Parathyroid adenoma (tissue), 2 donors: ENCODE measurements at regions not wholly inside any gene's neighbourhood (a gene's known extent, or its start where the extent isn't known, plus 50 kb on each side); places are given as distances from the start of the nearest gene placed in this dataset.

ENCODE experiments used
- H2AFZ ChIP-seq: fragments of 300-600 bp; sonication (generic); one replicate; pipeline ENCODE4 v1.7.0; 2017; ENCODE audit warnings: antibody characterized with exemption, mild to moderate bottlenecking
- H3K27ac ChIP-seq: fragments of 300-600 bp; sonication (generic); one replicate; pipeline ENCODE4 v1.7.0; 2017
- H3K27me3 ChIP-seq: fragments of 300-600 bp; sonication (generic); one replicate; pipeline ENCODE4 v1.7.0; 2017; ENCODE audit warnings: low read length; ENCODE audit not compliant: control insufficient read depth, insufficient read depth
- H3K36me3 ChIP-seq: fragments of 300-600 bp; sonication (generic); one replicate; pipeline ENCODE4 v1.7.0; 2017; ENCODE audit warnings: low read length; ENCODE audit not compliant: control insufficient read depth, insufficient read depth
- H3K4me1 ChIP-seq: fragments of 300-600 bp; sonication (generic); one replicate; pipeline ENCODE4 v1.7.0; 2017; ENCODE audit warnings: control low read depth
- H3K4me2 ChIP-seq: fragments of 300-600 bp; sonication (generic); one replicate; pipeline ENCODE4 v1.7.0; 2017; ENCODE audit warnings: low read length
- H3K4me3 ChIP-seq: fragments of 300-600 bp; sonication (generic); one replicate; pipeline ENCODE4 v1.7.0; 2017; ENCODE audit warnings: low read depth, low read length
- H3K79me2 ChIP-seq: fragments of 300-600 bp; sonication (generic); one replicate; pipeline ENCODE4 v1.7.0; 2017; ENCODE audit warnings: control low read depth
- H3K9ac ChIP-seq: fragments of 300-600 bp; sonication (generic); one replicate; pipeline ENCODE4 v1.7.0; 2017; ENCODE audit warnings: mild to moderate bottlenecking
- H3K9me3 ChIP-seq: fragments of 300-600 bp; sonication (generic); one replicate; pipeline ENCODE4 v1.7.0; 2017; ENCODE audit warnings: low read length; ENCODE audit not compliant: control insufficient read depth
- CTCF ChIP-seq: fragments of 300-600 bp; sonication (generic); IDR thresholded peaks from one replicate; pipeline ENCODE4 v1.7.0; 2017; ENCODE audit warnings: antibody characterized with exemption, mild to moderate bottlenecking
- donor health status: primary hyperparathyroidism.

GRCh38 chr10:118238573-118239235 is 103.4 kb downstream of the FAM204A start:
- no peak overlapping the region for H3K4me2 ChIP-seq
- no peaks in the 10 kb centered on the region for H3K4me1 ChIP-seq
- H3K27ac ChIP-seq, result no peak overlapping the region
- no peak overlapping the region for H2AFZ ChIP-seq
- TF ChIP-seq CTCF, result no peak
- H3K9me3 ChIP-seq, result no peaks in the 10 kb centered on the region
- no peaks in the 10 kb centered on the region for H3K79me2 ChIP-seq
- H3K36me3 ChIP-seq, result no peaks in the 10 kb centered on the region
- H3K27me3 ChIP-seq, result no peaks in the 10 kb centered on the region
- no peak overlapping the region for H3K4me3 ChIP-seq
- no peak overlapping the region for H3K9ac ChIP-seq

GRCh38 chr10:118237930-118238329 is 104.2 kb downstream of the FAM204A start:
- no peak overlapping the region for H3K4me3 ChIP-seq
- H3K36me3 ChIP-seq, result no peaks in the 10 kb centered on the region
- H3K9me3 ChIP-seq, result no peaks in the 10 kb centered on the region
- no peak overlapping the region for H3K4me2 ChIP-seq
- no peak overlapping the region for H2AFZ ChIP-seq
- H3K27ac ChIP-seq, result no peak overlapping the region
- no peak overlapping the region for H3K9ac ChIP-seq
- H3K79me2 ChIP-seq, result no peaks in the 10 kb centered on the region
- no peaks in the 10 kb centered on the region for H3K27me3 ChIP-seq
- no peak for TF ChIP-seq CTCF
- H3K4me1 ChIP-seq, result no peaks in the 10 kb centered on the region

- no peaks in the 10 kb centered on the region for H3K9me3 ChIP-seq
- no peak overlapping the region for H3K27ac ChIP-seq
- no peak overlapping the region for H3K9ac ChIP-seq
- no peaks in the 10 kb centered on the region for H3K79me2 ChIP-seq
- no peaks in the 10 kb centered on the region for H3K4me1 ChIP-seq
- H3K4me2 ChIP-seq, result no peak overlapping the region
- H2AFZ ChIP-seq, result no peak overlapping the region
- no peaks in the 10 kb centered on the region for H3K27me3 ChIP-seq
- H3K36me3 ChIP-seq, result no peaks in the 10 kb centered on the region
- no peak for TF ChIP-seq CTCF
- H3K4me3 ChIP-seq, result no peak overlapping the region
Measured at GRCh38 chr10:118234683-118235082, 107.4 kb downstream of the FAM204A start.

- Histone ChIP-seq H3K4me3 (no peak overlapping the region), H3K9ac (no peak overlapping the region), H3K4me2 (no peak overlapping the region), H3K9me3 (no peaks in the 10 kb centered on the region), H3K27ac (no peak overlapping the region), H3K36me3 (no peaks in the 10 kb centered on the region), H3K4me1 (no peaks in the 10 kb centered on the region), H3K79me2 (no peaks in the 10 kb centered on the region), H2AFZ (no peak overlapping the region), H3K27me3 (no peaks in the 10 kb centered on the region)
- no peak for TF ChIP-seq CTCF
Measured at GRCh38 chr10:118220346-118220850, 121.7 kb downstream of the FAM204A start.

GRCh38 chr10:118218562-118218961 is 123.6 kb downstream of the FAM204A start:
- H3K79me2 ChIP-seq, result no peaks in the 10 kb centered on the region
- no peaks in the 10 kb centered on the region for H3K9me3 ChIP-seq
- H3K27ac ChIP-seq, result no peak overlapping the region
- H3K27me3 ChIP-seq, result no peaks in the 10 kb centered on the region
- H2AFZ ChIP-seq, result no peak overlapping the region
- no peak overlapping the region for H3K4me3 ChIP-seq
- H3K4me1 ChIP-seq, result no peaks in the 10 kb centered on the region
- no peak for TF ChIP-seq CTCF
- H3K4me2 ChIP-seq, result no peak overlapping the region
- H3K36me3 ChIP-seq, result no peaks in the 10 kb centered on the region
- no peak overlapping the region for H3K9ac ChIP-seq
